ENCODE measurements at regions not wholly inside any gene's neighbourhood (a gene's known extent, or its start where the extent isn't known, plus 50 kb on each side); places are given as distances from the start of the nearest gene placed in this dataset.

GRCh38 chr7:47024991-47025390 lies 556.9 kb downstream of the TNS3 start:
- TF ChIP-seq, protein P1, sequence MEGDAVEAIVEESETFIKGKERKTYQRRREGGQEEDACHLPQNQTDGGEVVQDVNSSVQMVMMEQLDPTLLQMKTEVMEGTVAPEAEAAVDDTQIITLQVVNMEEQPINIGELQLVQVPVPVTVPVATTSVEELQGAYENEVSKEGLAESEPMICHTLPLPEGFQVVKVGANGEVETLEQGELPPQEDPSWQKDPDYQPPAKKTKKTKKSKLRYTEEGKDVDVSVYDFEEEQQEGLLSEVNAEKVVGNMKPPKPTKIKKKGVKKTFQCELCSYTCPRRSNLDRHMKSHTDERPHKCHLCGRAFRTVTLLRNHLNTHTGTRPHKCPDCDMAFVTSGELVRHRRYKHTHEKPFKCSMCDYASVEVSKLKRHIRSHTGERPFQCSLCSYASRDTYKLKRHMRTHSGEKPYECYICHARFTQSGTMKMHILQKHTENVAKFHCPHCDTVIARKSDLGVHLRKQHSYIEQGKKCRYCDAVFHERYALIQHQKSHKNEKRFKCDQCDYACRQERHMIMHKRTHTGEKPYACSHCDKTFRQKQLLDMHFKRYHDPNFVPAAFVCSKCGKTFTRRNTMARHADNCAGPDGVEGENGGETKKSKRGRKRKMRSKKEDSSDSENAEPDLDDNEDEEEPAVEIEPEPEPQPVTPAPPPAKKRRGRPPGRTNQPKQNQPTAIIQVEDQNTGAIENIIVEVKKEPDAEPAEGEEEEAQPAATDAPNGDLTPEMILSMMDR (IDR thresholded peaks at IDR 0.05; ENCODE audit: insufficient read depth, low read depth, low read length) = no peak
- H3K27me3 ChIP-seq (ENCODE audit: control insufficient read depth, insufficient read depth, low read length) = peaks cover 3% of the 10 kb centered on the region
- ChIA-PET CTCF (interaction anchor here (0.6 kb wide), 1 partner anchor 38 kb away, joined by 3 read pairs; no protein-coding TSS in a partner anchor), POLR2A (no interaction called here)
- H3K36me3 ChIP-seq (ENCODE audit: control insufficient read depth, insufficient read depth, low read length) = no peaks in the 10 kb centered on the region
- no peak for DNase-seq (ENCODE audit: low read depth)
- no peak overlapping the region for H3K4me3 ChIP-seq (ENCODE audit: low read depth, low read length)

GRCh38 chr7:47008461-47008860 lies 573.5 kb downstream of the TNS3 start:
- H3K27me3 ChIP-seq (ENCODE audit: control insufficient read depth, insufficient read depth, low read length) = no peaks in the 10 kb centered on the region
- ChIA-PET CTCF (no interaction called here), POLR2A (no interaction called here)
- H3K4me3 ChIP-seq (ENCODE audit: low read depth, low read length) = no peak overlapping the region
- TF ChIP-seq, protein P1 (IDR thresholded peaks at IDR 0.05; ENCODE audit: insufficient read depth, low read depth, low read length) = no peak
- DNase-seq (ENCODE audit: low read depth) = no peak
- H3K36me3 ChIP-seq (ENCODE audit: control insufficient read depth, insufficient read depth, low read length) = no peaks in the 10 kb centered on the region

GRCh38 chr7:47007471-47007870 lies 574.4 kb downstream of the TNS3 start:
- DNase-seq (ENCODE audit: low read depth) = no peak
- ChIA-PET POLR2A (no interaction called here), CTCF (interaction anchor here (0.5 kb wide), 1 partner anchor 252 kb away, joined by 3 read pairs; no protein-coding TSS in a partner anchor)
- no peak overlapping the region for H3K4me3 ChIP-seq (ENCODE audit: low read depth, low read length)
- H3K36me3 ChIP-seq (ENCODE audit: control insufficient read depth, insufficient read depth, low read length) = no peaks in the 10 kb centered on the region
- no peaks in the 10 kb centered on the region for H3K27me3 ChIP-seq (ENCODE audit: control insufficient read depth, insufficient read depth, low read length)
- TF ChIP-seq, protein P1 (IDR thresholded peaks at IDR 0.05; ENCODE audit: insufficient read depth, low read depth, low read length) = no peak

GRCh38 chr7:47000561-47000960 lies 581.4 kb downstream of the TNS3 start:
- CTCF ChIA-PET = interaction anchor here (1.5 kb wide), 1 partner anchor 9 kb away, joined by 3 read pairs; no protein-coding TSS in a partner anchor

DNA sequence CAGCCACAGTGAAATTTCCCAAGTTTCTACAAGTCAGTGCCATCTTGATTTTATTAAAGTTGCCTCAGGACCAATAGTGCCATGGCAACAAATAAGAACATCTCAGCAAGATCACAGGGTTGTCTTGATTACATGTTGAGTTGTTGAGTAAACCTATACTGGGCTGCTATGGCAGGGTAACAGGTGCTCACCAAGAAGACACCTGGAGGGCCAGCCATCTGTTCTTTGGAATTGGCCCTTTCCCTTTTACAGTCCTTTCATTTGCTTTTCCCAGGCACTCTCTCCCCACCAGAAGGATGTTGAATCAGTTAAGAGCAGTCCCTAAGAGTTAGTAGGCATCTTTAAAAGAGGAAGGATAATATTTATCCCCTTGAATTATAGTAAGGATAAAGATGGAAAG lies 582.0 kb downstream of the TNS3 start:
- POLR2A ChIA-PET = no interaction called here
- no peak overlapping the region for H3K4me3 ChIP-seq (ENCODE audit: low read depth, low read length)
- CTCF ChIA-PET = interaction anchor here (0.5 kb wide), 1 partner anchor 10 kb away, joined by 3 read pairs; no protein-coding TSS in a partner anchor
- H3K27me3 ChIP-seq (ENCODE audit: control insufficient read depth, insufficient read depth, low read length) = no peaks in the 10 kb centered on the region; the same call in 1 of the 2 replicates
- TF ChIP-seq, protein P1 (IDR thresholded peaks at IDR 0.05; ENCODE audit: insufficient read depth, low read depth, low read length) = no peak
- H3K36me3 ChIP-seq (ENCODE audit: control insufficient read depth, insufficient read depth, low read length) = no peaks in the 10 kb centered on the region
- no peak for DNase-seq (ENCODE audit: low read depth)

More at GRCh38 chr7:47000561-47000960, 581.4 kb downstream of the TNS3 start:
- POLR2A ChIA-PET = no interaction called here
- H3K36me3 ChIP-seq (ENCODE audit: control insufficient read depth, insufficient read depth, low read length) = no peaks in the 10 kb centered on the region
- no peaks in the 10 kb centered on the region; the same call in 1 of the 2 replicates for H3K27me3 ChIP-seq (ENCODE audit: control insufficient read depth, insufficient read depth, low read length)
- DNase-seq (ENCODE audit: low read depth) = no peak
- TF ChIP-seq, protein P1 (IDR thresholded peaks at IDR 0.05; ENCODE audit: insufficient read depth, low read depth, low read length) = no peak
- H3K4me3 ChIP-seq (ENCODE audit: low read depth, low read length) = no peak overlapping the region
